NCI-H446 (cell line): ENCODE measurements at regions not wholly inside any gene's neighbourhood (a gene's known extent, or its start where the extent isn't known, plus 50 kb on each side); places are given as distances from the start of the nearest gene placed in this dataset.
A peak's percentile ranks its signal among the peaks of the same experiment; 100 is the strongest.

Experiments used
- DNase-seq, 2 experiments: peaks; one replicate each; lab custom pipeline; 2025; lab: John Stamatoyannopoulos, UW

DNA sequence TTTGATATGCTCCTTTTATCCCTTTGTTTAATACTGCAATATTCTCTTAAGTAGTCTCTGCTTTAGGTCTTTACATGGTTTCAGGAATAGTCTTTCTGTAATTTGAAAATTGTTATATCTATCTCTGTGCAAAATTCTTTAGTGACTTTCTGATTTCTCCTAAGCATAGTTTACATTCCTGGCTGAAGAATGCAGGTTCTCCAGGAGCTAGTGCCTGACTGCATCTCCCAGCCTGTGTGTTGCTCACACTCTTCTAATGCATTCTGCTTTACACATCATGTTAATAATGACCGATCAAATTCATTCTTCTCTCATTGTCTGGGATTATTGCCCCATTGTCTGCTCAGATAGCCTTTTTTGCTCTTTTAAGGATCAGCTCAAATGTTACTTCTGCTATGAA lies 1349.2 kb downstream of the DSC3 start:
- DNase-seq = no peak

DNA sequence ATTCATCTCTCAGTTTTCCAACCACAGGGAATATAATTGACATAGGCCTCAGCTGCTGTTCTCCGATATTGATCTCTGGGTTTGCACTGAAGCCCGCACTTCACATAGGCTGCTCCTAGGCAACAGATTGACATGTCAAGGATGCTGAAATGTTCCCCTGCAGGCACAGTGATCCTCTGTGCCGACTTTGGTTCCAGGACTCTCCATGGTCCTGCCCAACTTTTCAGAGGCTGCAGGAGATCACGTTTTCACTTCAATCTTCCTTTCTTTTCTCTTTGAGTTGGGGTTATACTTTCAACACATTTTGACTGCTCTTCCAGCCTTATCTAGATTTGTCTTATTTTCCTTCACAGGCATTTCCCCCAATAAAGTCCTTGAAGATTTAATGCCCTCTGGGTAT lies 1361.0 kb downstream of the DSC3 start:
- DNase-seq = no peak

DNA sequence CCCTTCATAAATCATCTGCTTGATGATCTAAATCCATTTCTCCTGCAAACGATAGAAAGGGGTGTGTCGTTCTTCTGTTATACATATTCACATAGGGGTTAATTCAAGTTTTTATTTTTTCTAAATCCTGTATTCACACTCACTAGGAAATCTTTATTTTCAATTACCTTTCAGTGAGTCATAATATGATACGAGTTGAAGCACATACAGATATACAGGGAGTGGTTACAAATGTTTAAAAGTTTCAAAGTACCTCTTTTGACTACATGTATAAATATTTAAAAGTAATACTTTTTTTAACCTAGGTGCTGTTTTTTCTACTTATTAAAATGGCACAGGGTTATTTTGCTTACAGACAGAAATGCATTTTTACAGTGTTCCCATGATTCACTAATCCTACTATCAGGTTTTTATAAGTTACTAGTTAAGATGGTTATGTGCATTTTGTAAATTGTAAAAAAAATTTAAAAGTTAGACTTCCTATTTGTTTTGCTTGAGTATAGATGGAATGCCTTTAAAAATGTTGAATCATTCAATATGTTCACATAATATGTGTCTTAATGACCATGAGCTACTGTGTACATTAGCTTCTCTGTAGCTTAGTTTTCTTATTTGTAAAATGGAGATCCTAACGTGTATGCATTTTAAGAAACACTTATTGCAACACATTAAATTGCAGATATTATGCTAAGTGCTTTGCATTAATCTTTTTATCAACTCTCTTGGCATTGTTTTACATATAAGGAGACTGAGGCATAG lies 1378.1 kb downstream of the DSC3 start:
- DNase-seq = no peak

DNA sequence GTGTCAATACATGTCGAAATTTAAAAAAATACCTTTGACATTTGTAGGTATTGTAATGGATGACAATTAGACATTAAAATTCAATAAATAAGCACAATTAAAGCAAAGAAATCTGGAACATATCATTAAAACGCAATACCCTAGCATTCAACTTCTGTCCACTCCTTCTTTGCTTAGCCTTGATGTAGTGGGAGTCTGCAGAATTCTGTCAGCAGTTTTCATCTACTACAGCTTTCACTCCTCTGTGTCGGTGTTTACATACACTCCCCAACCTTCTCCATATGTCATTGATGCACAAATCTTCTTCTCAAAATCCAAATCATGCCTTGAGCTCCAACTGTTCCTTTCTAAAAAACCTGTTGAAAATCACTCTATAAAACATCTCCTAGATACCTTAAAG lies 1380.6 kb downstream of the DSC3 start:
- no peak for DNase-seq

DNA sequence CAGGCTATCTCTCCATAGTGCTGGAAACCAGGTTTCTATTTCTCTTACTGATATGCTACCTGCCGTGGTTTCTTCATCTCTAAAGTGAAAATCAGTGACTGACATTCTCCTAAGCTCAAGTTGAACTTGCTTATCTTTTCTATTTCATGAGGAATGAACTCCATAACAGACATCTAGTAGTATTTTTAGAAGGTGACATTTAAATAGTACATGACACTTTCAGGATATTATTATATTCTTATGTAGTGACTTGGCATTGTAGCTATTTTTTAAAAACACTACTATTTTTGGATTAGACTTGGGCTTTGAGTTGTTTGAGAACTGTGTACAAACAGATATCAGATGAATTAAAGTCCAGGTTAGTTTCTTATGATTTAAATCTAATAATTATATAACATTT lies 1381.8 kb downstream of the DSC3 start:
- no peak for DNase-seq

DNA sequence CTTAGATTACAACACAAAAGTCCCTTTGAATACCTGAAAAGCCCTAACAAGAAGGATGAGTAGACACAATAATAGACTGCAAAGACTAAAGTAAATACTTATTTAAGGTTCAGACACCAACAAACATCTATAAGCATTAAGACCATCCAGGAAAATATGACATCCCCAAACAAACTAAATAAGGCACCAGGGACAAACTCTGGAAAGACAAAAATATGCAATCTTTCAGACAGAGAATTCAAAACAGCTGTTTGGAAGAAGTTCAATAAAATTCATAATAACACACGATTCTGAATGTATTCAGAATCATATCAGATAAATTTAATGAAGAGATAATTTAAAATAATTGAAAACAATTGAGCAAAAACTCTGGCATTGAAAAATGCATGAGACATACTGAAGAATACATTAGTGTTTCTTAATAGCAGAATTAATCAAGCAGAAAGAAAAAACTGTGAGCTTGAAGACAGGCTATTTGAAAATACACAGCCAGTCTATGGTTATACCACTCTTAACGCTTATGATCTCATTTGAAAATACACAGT lies 1388.8 kb downstream of the DSC3 start:
- no peak for DNase-seq

DNA sequence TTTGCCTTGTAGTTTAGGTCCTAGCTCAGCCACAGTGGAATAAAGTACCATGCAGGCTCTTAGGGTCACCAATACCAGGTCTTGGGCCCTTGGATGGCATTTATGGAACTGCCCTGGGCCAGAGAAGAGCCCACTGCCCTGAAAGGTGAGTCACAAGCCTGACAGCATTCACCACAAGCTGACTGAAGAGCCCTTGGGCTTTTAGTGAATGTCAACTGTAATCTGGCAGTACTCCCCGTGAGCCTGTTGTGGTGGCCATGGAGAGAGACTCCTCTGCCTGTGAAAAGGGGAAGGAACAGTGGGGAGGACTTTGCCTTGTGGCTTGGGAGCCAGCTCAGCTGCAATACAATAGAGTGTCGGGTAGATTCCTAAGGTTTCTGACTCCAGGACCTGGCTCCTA lies 1389.7 kb downstream of the DSC3 start:
- DNase-seq = no peak

DNA sequence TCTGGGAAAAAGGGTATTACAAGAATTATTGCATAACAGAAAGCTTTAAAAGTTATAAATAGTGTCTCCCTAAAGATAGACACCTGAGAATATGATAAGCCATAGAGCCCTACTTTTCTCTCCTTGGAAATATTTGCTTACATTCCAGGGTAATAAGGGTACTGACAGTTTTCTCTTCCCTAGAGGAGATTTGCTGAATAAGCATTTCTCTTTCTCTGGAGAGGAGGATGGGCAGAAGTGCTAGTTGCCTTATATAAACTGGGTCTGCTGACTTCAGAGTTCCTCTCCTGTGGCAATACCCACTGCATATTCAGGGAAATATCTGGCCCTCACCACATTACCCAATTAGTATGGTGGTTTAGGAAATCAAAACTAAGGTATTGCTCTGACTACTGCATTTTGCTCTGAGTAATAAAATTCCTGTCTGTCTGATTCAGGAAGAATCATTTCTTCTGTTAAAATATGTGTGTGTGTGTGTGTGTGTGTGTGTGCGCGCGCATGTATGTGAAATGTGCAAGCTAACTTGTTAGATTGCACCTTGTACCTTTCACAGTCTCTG lies 1391.3 kb downstream of the DSC3 start:
- no peak for DNase-seq

DNA sequence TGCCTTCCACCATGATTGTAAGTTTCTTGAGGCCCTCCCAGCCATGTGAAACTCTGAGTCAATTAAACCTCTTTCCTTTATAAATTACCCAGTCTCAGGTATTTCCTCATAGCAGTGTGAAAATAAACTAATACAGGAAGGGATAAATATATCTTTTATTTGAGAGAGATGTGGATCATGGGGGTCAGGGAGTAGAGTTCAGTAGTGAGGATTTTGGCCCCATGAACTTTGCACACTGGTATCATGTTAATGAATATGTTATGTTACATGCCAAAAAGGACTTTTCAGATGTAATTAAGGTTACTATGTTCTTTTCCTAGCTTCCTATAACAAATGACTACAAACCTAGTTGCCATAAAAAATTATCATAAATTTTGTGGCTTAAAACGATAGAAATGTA lies 1393.7 kb downstream of the DSC3 start:
- DNase-seq = no peak

DNA sequence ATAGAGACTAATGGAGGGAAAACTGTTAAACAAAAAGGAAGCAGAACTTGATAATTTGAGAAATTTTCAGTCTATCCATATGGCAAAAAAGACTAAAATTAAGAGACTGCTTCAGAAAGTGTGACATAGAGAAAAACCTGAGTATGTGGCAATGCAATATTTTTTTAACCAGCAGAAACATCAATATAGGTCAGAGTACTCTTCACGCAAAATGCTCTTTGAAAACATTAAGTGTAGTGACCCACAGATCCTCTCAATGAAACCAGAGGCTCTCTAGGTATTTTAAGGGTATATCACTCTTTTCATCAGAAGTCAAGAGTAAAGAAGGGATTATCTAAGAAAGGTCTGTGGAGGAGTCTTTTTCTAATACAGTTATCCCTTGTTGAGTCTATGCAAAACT lies 1394.8 kb downstream of the DSC3 start:
- DNase-seq = no peak

DNA sequence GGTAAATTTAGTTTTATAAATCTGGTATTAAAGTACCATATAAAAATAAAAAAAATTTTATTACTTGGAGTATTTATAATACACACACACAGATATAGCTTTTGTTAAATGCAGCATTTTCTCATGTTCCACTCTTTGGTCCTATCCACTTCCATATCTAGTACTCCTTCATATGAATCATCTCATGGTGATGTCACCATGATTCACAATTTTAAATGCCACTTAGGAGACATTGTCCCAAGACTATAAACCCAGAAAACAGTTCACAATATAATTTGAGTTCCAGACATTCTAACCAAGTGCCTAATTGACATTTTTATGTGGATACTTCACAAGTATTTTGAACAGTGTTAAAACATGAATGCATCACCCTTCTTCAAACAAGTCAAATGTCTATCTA lies 1398.3 kb downstream of the DSC3 start:
- no peak for DNase-seq

DNA sequence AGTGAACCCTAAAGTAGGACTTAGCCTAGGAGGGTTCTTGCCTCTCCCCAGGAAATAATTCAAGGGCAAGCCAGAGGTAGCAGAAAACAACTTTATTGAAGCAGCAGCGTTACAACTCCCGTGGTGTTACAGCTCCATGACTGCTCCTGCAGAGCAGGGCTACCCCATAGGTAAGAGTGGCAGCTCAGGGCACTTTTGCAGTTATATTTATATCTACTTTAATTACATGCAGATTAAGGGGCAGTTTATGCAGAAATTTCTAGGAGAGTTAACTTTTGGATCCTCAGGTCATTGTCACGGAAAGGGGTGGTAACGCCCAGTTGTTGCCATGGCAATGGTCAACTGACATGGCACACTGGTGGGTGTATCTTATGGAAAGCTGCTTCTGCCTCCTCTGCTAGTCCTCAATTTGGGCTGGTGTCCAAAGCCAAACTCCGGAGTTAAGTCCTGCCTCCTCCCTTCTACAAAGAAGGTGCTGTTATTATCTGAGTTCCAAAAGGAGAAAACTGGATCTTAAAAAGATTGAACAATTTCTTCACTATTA lies 1413.0 kb downstream of the DSC3 start:
- peak; percentile 4 to 5 for DNase-seq

DNA sequence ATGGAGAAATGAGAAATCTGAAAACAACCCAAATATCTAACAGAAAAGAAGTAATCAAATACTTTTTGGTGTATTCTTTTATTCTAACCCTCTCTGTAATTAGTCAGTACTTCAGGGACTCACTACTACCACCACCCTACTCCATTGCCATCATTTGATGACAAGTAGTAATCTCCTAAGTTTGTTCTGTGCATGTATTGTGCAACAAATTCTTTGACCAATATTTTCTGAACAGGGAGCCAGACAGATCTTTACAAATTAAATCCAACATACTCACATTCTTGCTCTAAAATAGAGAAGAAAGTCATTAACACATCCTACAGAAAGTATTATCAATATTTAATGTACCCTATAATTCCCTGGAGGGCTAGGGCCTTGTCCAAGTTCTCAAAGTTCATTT lies 1416.4 kb downstream of the DSC3 start:
- DNase-seq = no peak

DNA sequence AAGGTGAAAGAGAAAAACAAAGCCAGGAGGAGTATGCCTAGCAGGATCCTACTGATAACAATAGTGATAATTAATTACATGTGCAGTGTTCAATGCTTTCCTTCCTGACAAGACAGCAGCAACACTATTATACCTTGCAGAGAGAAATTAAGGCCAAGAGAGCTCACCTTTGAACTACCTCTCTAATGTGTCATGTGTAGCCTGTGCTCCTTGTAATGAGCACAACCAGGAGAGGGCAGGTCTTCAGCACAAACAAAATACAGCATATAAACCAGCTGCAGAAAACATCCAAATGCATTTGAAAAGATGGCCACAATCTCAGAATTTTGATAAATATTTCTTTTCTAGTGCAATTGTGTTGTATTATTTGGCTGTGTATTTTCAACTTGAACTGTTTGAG lies 1425.7 kb downstream of the DSC3 start:
- DNase-seq = no peak

DNA sequence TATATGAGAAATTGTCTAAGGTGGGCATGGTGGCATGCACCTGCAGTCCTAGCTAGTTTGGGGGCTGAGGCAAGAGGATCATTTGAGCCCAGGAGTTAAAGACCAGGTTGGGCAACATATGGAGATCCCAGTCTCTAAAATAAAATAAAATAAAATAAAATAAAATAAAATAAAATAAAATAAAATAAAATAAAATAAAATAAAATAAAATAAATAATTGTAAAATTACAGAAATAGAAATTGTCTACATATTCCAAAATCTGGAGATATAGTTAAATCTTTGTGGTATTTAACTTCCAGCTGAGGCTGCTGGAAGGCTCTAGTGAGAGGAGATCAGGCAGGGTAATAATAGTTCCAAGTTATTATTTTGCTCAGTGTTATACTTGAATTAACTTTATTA lies 1432.1 kb upstream of the CDH2 start:
- DNase-seq = no peak

DNA sequence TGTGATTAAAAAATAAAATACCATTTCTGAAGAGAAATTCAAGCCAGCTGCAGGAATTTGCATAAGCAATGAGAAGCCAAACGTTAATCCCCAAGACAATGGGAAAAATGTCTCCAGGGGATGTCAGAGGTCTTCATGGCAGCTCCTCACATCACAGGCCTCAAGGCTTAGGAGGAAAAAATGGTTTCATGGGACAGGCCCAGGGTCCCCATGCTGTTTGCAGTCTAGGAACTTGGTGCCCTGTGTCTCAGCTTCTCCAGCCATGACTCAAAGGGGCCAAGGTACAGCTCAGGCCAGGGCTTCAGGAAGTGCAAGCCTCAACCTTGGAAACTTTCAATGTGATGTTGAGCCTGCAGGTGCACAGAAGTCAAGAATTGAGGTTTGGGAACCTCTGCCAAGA lies 1428.4 kb upstream of the CDH2 start:
- no peak for DNase-seq

DNA sequence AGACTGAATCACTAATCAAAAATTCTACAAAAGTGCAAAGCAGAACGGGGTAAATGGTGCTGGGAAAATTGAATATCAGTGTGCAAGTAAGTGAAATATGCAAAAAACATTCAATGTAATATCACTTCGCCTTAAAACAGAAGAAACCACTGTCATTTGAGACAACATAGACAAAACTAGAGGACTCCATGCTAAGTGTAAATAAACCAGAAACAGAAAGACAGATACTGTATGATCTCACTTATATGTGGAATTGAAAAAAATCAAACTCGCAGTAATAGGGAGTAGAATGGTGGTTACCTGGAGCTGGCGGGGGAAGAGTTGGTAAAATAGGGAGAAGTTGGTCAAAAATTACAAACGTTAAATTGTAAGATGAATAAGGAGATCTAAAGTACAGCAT lies 1420.0 kb upstream of the CDH2 start:
- DNase-seq = no peak

DNA sequence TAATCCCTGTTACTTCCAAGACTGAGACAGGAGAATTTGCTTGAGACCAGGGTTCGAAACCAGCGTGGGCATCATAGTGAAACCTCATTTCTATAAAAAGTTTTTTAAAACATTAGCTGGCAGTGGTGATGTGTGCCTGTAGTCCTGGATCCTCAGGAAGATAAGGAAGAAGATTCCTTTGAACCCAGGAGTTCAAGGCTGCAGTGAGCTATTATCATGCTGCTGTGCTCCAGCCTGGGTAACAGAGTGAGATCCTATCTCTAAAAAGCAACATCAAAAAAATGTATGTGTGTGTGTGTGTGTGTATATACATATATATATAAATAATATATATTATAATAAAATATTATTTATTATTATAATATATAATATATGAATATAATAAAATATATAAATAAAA lies 1417.6 kb upstream of the CDH2 start:
- DNase-seq = no peak

DNA sequence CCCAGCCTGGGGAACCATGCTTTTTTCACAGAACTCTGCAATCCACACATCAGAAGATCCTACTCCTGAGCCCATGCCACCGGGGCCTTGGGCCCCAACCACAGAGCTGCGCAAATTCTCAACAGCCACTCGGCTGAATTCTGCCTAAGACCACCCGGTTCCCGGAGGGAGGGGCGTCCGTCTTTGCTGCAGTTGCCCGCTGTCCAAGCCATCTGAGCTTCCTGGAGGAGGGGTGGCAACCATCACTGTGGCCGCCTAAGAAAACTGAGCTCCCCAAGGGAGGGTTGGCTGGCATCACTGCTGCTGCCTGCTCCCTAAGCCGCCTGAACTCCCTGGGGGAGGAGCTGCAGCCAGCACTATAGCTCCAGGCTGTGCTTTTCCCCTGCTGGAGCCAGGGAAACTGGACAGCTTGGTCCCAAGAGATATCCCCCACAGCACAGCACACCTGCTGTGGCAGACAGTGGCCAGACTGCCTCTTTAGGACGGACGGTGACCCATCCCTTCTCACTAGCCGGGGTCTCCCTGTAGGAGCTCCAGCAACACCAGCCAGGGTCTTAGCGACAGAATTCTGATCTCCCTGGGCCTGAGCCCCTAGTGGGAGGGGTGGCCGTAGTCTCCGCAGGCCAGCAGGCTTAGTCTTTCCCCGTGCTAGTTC lies 1411.6 kb upstream of the CDH2 start:
- DNase-seq = no peak

DNA sequence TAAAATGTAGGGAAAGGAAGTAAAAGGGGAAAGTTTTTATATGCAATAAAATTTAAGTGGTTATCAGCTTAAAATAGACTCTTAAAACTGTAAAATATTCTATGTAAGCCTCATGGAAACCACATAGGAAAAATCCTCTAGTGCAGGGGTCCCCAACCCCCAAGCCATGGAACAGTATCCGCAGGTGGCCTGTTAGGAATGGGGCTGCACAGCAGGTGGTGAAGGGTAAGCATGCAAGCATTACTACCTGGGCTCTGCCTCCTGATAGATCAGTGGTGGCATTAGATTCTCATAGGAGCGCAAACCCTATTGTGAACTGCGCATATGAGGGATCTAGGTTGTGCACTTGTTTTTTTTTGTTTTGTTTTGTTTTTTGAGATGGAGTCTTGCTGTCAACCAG lies 1409.3 kb upstream of the CDH2 start:
- DNase-seq = no peak

DNA sequence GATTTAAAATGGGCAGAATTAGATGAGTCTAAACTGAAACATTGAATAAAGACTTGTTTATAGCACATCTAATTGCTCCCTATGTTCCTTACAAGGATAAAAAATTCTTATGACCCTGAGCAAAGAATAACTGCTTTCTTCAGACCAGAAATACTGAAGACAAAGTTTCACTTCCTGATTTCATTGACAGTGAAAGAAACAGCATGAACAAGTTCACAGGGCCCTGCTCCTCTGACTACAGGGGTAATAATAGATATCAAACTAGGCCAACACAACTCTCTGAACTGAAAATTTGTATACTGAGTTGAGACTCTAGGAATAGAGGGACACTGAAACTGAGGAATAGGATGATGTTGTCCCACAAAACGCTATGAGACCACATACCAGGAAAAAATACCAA lies 1383.3 kb upstream of the CDH2 start:
- no peak for DNase-seq

DNA sequence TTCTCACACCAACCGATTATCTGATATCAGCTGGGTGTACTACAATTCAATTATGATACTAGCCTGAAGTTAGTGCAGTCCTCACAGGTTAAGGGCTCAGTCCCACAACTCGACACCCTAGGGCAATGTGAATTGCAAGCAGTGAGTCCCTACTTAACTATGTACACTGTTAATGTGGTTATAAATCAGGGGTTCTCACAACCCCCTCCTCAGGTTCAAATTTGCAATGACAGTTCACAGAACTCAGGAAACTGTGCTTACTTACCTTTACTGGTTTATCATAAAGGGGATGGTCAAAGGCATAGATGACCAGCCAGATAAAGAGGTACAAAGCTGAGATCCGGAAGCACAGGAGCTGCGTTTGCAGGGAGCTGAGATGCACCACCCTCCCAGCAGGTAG lies 1379.1 kb upstream of the CDH2 start:
- no peak for DNase-seq

DNA sequence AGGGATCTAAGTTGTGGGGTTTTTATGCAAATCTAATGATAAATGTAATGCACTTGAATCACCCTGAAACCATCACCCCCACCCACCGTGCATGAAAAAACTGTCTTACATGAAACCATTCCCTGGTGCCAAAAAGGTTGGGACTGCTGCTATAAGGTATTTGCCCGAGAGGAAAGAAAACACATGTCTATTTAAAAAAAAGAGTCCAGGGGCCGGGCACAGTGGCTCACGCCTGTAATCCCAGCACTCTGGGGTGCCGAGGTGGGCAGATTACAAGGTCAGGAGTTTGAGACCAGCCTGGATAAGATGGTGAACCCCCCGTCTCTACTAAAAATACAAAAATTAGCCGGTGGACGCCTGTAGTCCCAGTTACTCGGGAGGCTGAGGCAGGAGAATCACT lies 1372.8 kb upstream of the CDH2 start:
- no peak for DNase-seq
